IPS-18a (cell line): ENCODE measurements at regions not wholly inside any gene's neighbourhood (a gene's known extent, or its start where the extent isn't known, plus 50 kb on each side); places are given as distances from the start of the nearest gene placed in this dataset.
A peak's percentile ranks its signal among the peaks of the same experiment; 100 is the strongest.

Experiments
- H3K27ac ChIP-seq: one replicate; pipeline ENCODE4 v1.5.1; 2013; ENCODE audit warnings: low read length
- H3K27me3 ChIP-seq: one replicate; pipeline ENCODE4 v1.6.1; 2013; ENCODE audit warnings: mild to moderate bottlenecking, low read length; ENCODE audit not compliant: control insufficient read depth, insufficient read depth
- H3K36me3 ChIP-seq: one replicate; pipeline ENCODE4 v1.6.1; 2013; ENCODE audit warnings: low read depth, low read length; ENCODE audit not compliant: control insufficient read depth
- H3K4me1 ChIP-seq: one replicate; pipeline ENCODE4 v1.6.1; 2013; ENCODE audit warnings: low read depth, low read length; ENCODE audit not compliant: control insufficient read depth
- H3K4me3 ChIP-seq: one replicate; pipeline ENCODE4 v1.5.1; 2013; ENCODE audit warnings: low read length
- H3K9ac ChIP-seq: one replicate; pipeline ENCODE4 v1.6.1; 2013; ENCODE audit warnings: mild to moderate bottlenecking, low read length, moderate library complexity
- H3K9me3 ChIP-seq: one replicate; pipeline ENCODE4 v1.6.1; 2013; ENCODE audit warnings: low read depth, low read length; ENCODE audit not compliant: control insufficient read depth

DNA sequence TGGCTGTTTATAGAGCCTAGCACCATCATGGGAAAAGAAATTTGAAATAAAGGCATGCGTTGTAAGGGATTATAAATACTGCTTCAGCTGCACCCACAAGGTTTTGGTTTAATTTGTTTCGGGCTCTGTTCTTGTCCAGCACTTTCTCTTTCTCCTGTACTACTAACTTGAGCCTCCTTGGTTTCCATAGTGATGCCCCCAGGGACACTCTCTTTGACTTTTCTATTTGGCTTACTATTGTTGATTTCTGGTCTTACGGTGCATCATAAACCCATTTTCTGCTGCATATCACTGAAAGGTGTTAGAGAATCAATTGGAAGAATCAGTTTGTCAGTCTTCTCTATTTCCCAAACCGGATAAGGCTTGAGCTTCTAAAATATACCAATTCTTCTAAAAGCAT, 1674.3 kb upstream of the RAG2 start:
- no peak overlapping the region for H3K9ac ChIP-seq
- no peaks in the 10 kb centered on the region for H3K4me1 ChIP-seq
- no peak overlapping the region for H3K4me3 ChIP-seq
- no peaks in the 10 kb centered on the region for H3K9me3 ChIP-seq
- no peak overlapping the region for H3K27ac ChIP-seq
- no peaks in the 10 kb centered on the region for H3K27me3 ChIP-seq
- no peaks in the 10 kb centered on the region for H3K36me3 ChIP-seq

- H3K4me1 ChIP-seq = no peaks in the 10 kb centered on the region
- no peaks in the 10 kb centered on the region for H3K27me3 ChIP-seq
- H3K9me3 ChIP-seq = no peaks in the 10 kb centered on the region
- no peak overlapping the region for H3K27ac ChIP-seq
- H3K36me3 ChIP-seq = no peaks in the 10 kb centered on the region
- H3K9ac ChIP-seq = no peak overlapping the region
- H3K4me3 ChIP-seq = no peak overlapping the region
Observed at GRCh38 chr11:38266691-38267090, 1668.7 kb upstream of the RAG2 start.

DNA sequence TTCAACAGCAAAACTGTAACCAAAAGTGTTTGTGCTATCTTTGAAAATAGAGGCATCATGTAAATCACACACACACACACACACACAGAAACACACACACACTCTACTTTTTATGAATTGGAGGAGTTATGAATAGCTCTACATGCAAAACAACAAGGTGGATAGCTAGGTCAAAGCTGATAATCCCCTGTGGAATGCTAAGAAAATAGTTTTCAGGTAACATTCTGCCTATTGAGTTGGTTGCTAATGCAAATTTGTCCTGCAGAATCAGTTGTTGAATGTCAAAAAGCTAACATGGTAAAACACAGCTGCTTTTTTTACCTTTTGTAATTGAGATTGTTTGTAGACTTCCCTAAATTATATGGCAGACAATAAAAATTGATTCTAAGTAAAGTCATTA, 1658.4 kb upstream of the RAG2 start:
- peaks cover 20% of the 10 kb centered on the region for H3K4me1 ChIP-seq

DNA sequence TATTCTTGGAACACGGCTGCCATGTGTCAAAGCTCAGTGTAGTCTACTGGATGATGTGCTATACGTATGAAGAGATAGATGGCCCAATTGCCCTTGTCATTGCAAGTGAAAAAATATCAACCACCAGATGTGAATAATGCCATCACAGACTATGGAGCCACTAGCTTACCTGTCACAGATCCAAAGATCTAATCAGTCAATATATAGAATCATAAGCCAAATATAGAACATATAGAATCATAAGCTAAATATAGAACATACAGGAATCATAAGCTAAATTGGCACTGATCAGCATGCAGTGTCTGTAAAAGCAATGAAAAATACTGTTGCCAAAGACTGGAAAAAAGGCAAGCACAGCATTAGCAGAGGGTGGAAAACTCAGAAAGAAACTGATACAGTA, 1656.9 kb upstream of the RAG2 start:
- H3K27me3 ChIP-seq = no peaks in the 10 kb centered on the region
- H3K27ac ChIP-seq = no peak overlapping the region
- no peak overlapping the region for H3K4me3 ChIP-seq
- H3K4me1 ChIP-seq = peaks cover 20% of the 10 kb centered on the region
- H3K9ac ChIP-seq = no peak overlapping the region
- H3K9me3 ChIP-seq = no peaks in the 10 kb centered on the region
- H3K36me3 ChIP-seq = no peaks in the 10 kb centered on the region

More for the DNA sequence above, 1658.4 kb upstream of the RAG2 start:
- no peaks in the 10 kb centered on the region for H3K36me3 ChIP-seq
- H3K4me3 ChIP-seq = peak overlapping the region; percentile 1
- no peaks in the 10 kb centered on the region for H3K27me3 ChIP-seq
- H3K9me3 ChIP-seq = no peaks in the 10 kb centered on the region
- H3K9ac ChIP-seq = no peak overlapping the region
- H3K27ac ChIP-seq = no peak overlapping the region

GRCh38 chr11:38252620-38253019, 1654.6 kb upstream of the RAG2 start:
- no peak overlapping the region for H3K9ac ChIP-seq
- H3K36me3 ChIP-seq = no peaks in the 10 kb centered on the region
- H3K27ac ChIP-seq = no peak overlapping the region
- peaks cover 15% of the 10 kb centered on the region for H3K4me1 ChIP-seq
- H3K4me3 ChIP-seq = no peak overlapping the region
- no peaks in the 10 kb centered on the region for H3K9me3 ChIP-seq
- H3K27me3 ChIP-seq = no peaks in the 10 kb centered on the region

GRCh38 chr11:38246451-38246850, 1648.4 kb upstream of the RAG2 start:
- no peaks in the 10 kb centered on the region for H3K4me1 ChIP-seq
- H3K27me3 ChIP-seq = no peaks in the 10 kb centered on the region
- no peak overlapping the region for H3K4me3 ChIP-seq
- H3K27ac ChIP-seq = no peak overlapping the region
- no peaks in the 10 kb centered on the region for H3K9me3 ChIP-seq
- no peaks in the 10 kb centered on the region for H3K36me3 ChIP-seq
- no peak overlapping the region for H3K9ac ChIP-seq

GRCh38 chr11:38226684-38227083, 1628.6 kb upstream of the RAG2 start:
- Histone ChIP-seq H3K4me1 (no peaks in the 10 kb centered on the region), H3K27me3 (no peaks in the 10 kb centered on the region), H3K36me3 (no peaks in the 10 kb centered on the region), H3K9ac (no peak overlapping the region), H3K9me3 (peaks cover 29% of the 10 kb centered on the region), H3K27ac (no peak overlapping the region), H3K4me3 (no peak overlapping the region)

- H3K4me3 ChIP-seq = no peak overlapping the region
- peaks cover 14% of the 10 kb centered on the region for H3K9me3 ChIP-seq
- H3K27me3 ChIP-seq = no peaks in the 10 kb centered on the region
- H3K27ac ChIP-seq = no peak overlapping the region
- H3K9ac ChIP-seq = no peak overlapping the region
- no peaks in the 10 kb centered on the region for H3K36me3 ChIP-seq
- no peaks in the 10 kb centered on the region for H3K4me1 ChIP-seq
Observed at GRCh38 chr11:38221295-38221694, 1623.3 kb upstream of the RAG2 start.

- Histone ChIP-seq H3K9me3 (no peaks in the 10 kb centered on the region), H3K4me3 (no peak overlapping the region), H3K36me3 (no peaks in the 10 kb centered on the region), H3K27me3 (no peaks in the 10 kb centered on the region), H3K9ac (no peak overlapping the region), H3K27ac (no peak overlapping the region), H3K4me1 (no peaks in the 10 kb centered on the region)
Observed at GRCh38 chr11:38219636-38220035, 1621.6 kb upstream of the RAG2 start.

GRCh38 chr11:38208951-38209350, 1610.9 kb upstream of the RAG2 start:
- no peaks in the 10 kb centered on the region for H3K4me1 ChIP-seq
- no peak overlapping the region for H3K9ac ChIP-seq
- no peak overlapping the region for H3K27ac ChIP-seq
- H3K9me3 ChIP-seq = no peaks in the 10 kb centered on the region
- no peaks in the 10 kb centered on the region for H3K36me3 ChIP-seq
- H3K4me3 ChIP-seq = no peak overlapping the region
- H3K27me3 ChIP-seq = no peaks in the 10 kb centered on the region

- Histone ChIP-seq H3K9me3 (no peaks in the 10 kb centered on the region), H3K36me3 (no peaks in the 10 kb centered on the region), H3K4me1 (no peaks in the 10 kb centered on the region)
Observed at GRCh38 chr11:38206663-38207062, 1608.6 kb upstream of the RAG2 start.

DNA sequence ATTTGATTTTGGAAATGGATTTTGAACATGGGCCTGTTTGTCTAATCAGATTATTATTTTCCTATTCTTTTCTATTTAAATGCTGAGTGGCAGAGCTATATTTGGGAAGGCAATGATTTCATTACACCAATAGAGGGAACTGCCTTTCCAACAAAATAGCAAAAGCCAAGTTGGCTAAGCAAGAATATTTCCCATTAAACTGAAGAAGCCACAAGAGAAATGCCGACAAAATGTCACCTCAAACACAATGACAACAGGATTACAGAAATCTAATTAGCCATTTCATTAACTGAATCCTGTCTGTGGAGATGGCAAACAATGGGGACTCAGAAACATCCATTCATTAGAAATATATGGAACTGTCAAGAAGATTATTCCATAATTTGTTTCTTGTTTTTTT, 1593.1 kb upstream of the RAG2 start:
- H3K9me3 ChIP-seq = no peaks in the 10 kb centered on the region
- no peak overlapping the region for H3K9ac ChIP-seq
- no peaks in the 10 kb centered on the region for H3K4me1 ChIP-seq
- H3K4me3 ChIP-seq = no peak overlapping the region
- H3K27me3 ChIP-seq = no peaks in the 10 kb centered on the region
- no peaks in the 10 kb centered on the region for H3K36me3 ChIP-seq
- H3K27ac ChIP-seq = no peak overlapping the region

More at GRCh38 chr11:38206663-38207062, 1608.6 kb upstream of the RAG2 start:
- H3K27me3 ChIP-seq = no peaks in the 10 kb centered on the region
- H3K4me3 ChIP-seq = no peak overlapping the region
- no peak overlapping the region for H3K27ac ChIP-seq
- H3K9ac ChIP-seq = no peak overlapping the region
